ENCODE measurements at regions not wholly inside any gene's neighbourhood (a gene's known extent, or its start where the extent isn't known, plus 50 kb on each side); places are given as distances from the start of the nearest gene placed in this dataset.

GRCh38 chr12:90393652-90394051, 561.3 kb downstream of the CCER1 start:
- H3K27me3 ChIP-seq (ENCODE audit: insufficient read depth, low read length) = no peaks in the 10 kb centered on the region
- no peak overlapping the region for H3K4me3 ChIP-seq (ENCODE audit: low read length)
- H3K9ac ChIP-seq (ENCODE audit: low read depth, low read length) = no peak overlapping the region
- no peaks in the 10 kb centered on the region for H3K4me1 ChIP-seq (ENCODE audit: insufficient read depth, low read length)
- H3K9me3 ChIP-seq (ENCODE audit: insufficient read depth, low read depth, low read length) = no peaks in the 10 kb centered on the region
- H3K27ac ChIP-seq (ENCODE audit: low read length) = no peak overlapping the region
- H3K36me3 ChIP-seq (ENCODE audit: insufficient read depth, low read depth, low read length) = no peaks in the 10 kb centered on the region

- Histone ChIP-seq H3K4me1 (ENCODE audit: insufficient read depth, low read length) (no peaks in the 10 kb centered on the region), H3K9me3 (ENCODE audit: insufficient read depth, low read depth, low read length) (no peaks in the 10 kb centered on the region), H3K27me3 (ENCODE audit: insufficient read depth, low read length) (no peaks in the 10 kb centered on the region), H3K9ac (ENCODE audit: low read depth, low read length) (no peak overlapping the region), H3K36me3 (ENCODE audit: insufficient read depth, low read depth, low read length) (no peaks in the 10 kb centered on the region), H3K4me3 (ENCODE audit: low read length) (no peak overlapping the region), H3K27ac (ENCODE audit: low read length) (no peak overlapping the region)
These were observed 561.9 kb downstream of the CCER1 start for GRCh38 chr12:90393089-90393488.

GRCh38 chr12:90390947-90391346, 564.0 kb downstream of the CCER1 start:
- H3K4me1 ChIP-seq (ENCODE audit: insufficient read depth, low read length) = no peaks in the 10 kb centered on the region
- no peak overlapping the region for H3K9ac ChIP-seq (ENCODE audit: low read depth, low read length)
- no peaks in the 10 kb centered on the region for H3K36me3 ChIP-seq (ENCODE audit: insufficient read depth, low read depth, low read length)
- H3K4me3 ChIP-seq (ENCODE audit: low read length) = no peak overlapping the region
- H3K9me3 ChIP-seq (ENCODE audit: insufficient read depth, low read depth, low read length) = no peaks in the 10 kb centered on the region
- H3K27ac ChIP-seq (ENCODE audit: low read length) = no peak overlapping the region
- no peaks in the 10 kb centered on the region for H3K27me3 ChIP-seq (ENCODE audit: insufficient read depth, low read length)

- Histone ChIP-seq H3K4me3 (ENCODE audit: low read length) (no peak overlapping the region), H3K9me3 (ENCODE audit: insufficient read depth, low read depth, low read length) (no peaks in the 10 kb centered on the region), H3K9ac (ENCODE audit: low read depth, low read length) (no peak overlapping the region), H3K4me1 (ENCODE audit: insufficient read depth, low read length) (no peaks in the 10 kb centered on the region), H3K36me3 (ENCODE audit: insufficient read depth, low read depth, low read length) (no peaks in the 10 kb centered on the region), H3K27ac (ENCODE audit: low read length) (no peak overlapping the region), H3K27me3 (ENCODE audit: insufficient read depth, low read length) (no peaks in the 10 kb centered on the region)
These were observed 586.9 kb downstream of the CCER1 start for GRCh38 chr12:90368081-90368480.

GRCh38 chr12:90366286-90366685, 588.7 kb downstream of the CCER1 start:
- Histone ChIP-seq H3K9me3 (ENCODE audit: insufficient read depth, low read depth, low read length) (no peaks in the 10 kb centered on the region), H3K27me3 (ENCODE audit: insufficient read depth, low read length) (no peaks in the 10 kb centered on the region), H3K4me1 (ENCODE audit: insufficient read depth, low read length) (no peaks in the 10 kb centered on the region), H3K4me3 (ENCODE audit: low read length) (no peak overlapping the region), H3K9ac (ENCODE audit: low read depth, low read length) (no peak overlapping the region), H3K36me3 (ENCODE audit: insufficient read depth, low read depth, low read length) (no peaks in the 10 kb centered on the region), H3K27ac (ENCODE audit: low read length) (no peak overlapping the region)

- Histone ChIP-seq H3K4me3 (ENCODE audit: low read length) (no peak overlapping the region), H3K27me3 (ENCODE audit: insufficient read depth, low read length) (no peaks in the 10 kb centered on the region), H3K27ac (ENCODE audit: low read length) (no peak overlapping the region), H3K9ac (ENCODE audit: low read depth, low read length) (no peak overlapping the region), H3K36me3 (ENCODE audit: insufficient read depth, low read depth, low read length) (no peaks in the 10 kb centered on the region), H3K9me3 (ENCODE audit: insufficient read depth, low read depth, low read length) (no peaks in the 10 kb centered on the region), H3K4me1 (ENCODE audit: insufficient read depth, low read length) (peaks cover 13% of the 10 kb centered on the region; the same call in 1 of the 2 replicates)
These were observed 594.7 kb downstream of the CCER1 start for GRCh38 chr12:90360300-90360699.

GRCh38 chr12:90355711-90356355, 599.1 kb downstream of the CCER1 start:
- H3K4me3 ChIP-seq (ENCODE audit: low read length) = no peak overlapping the region
- H3K27me3 ChIP-seq (ENCODE audit: insufficient read depth, low read length) = no peaks in the 10 kb centered on the region
- peaks cover 22% of the 10 kb centered on the region; the same call in 1 of the 2 replicates for H3K4me1 ChIP-seq (ENCODE audit: insufficient read depth, low read length)
- no peak overlapping the region for H3K27ac ChIP-seq (ENCODE audit: low read length)
- H3K9me3 ChIP-seq (ENCODE audit: insufficient read depth, low read depth, low read length) = no peaks in the 10 kb centered on the region
- H3K36me3 ChIP-seq (ENCODE audit: insufficient read depth, low read depth, low read length) = no peaks in the 10 kb centered on the region
- no peak overlapping the region for H3K9ac ChIP-seq (ENCODE audit: low read depth, low read length)

- no peaks in the 10 kb centered on the region for H3K9me3 ChIP-seq (ENCODE audit: insufficient read depth, low read depth, low read length)
- no peak overlapping the region for H3K4me3 ChIP-seq (ENCODE audit: low read length)
- H3K36me3 ChIP-seq (ENCODE audit: insufficient read depth, low read depth, low read length) = no peaks in the 10 kb centered on the region
- H3K4me1 ChIP-seq (ENCODE audit: insufficient read depth, low read length) = peaks cover 17% of the 10 kb centered on the region
- H3K27ac ChIP-seq (ENCODE audit: low read length) = no peak overlapping the region
- no peak overlapping the region for H3K9ac ChIP-seq (ENCODE audit: low read depth, low read length)
- peaks cover 9% of the 10 kb centered on the region; the same call in 1 of the 2 replicates for H3K27me3 ChIP-seq (ENCODE audit: insufficient read depth, low read length)
These were observed 611.0 kb downstream of the CCER1 start for GRCh38 chr12:90343966-90344365.

GRCh38 chr12:90342081-90342480, 612.9 kb downstream of the CCER1 start:
- Histone ChIP-seq H3K27me3 (ENCODE audit: insufficient read depth, low read length) (peaks cover 19% of the 10 kb centered on the region), H3K9me3 (ENCODE audit: insufficient read depth, low read depth, low read length) (no peaks in the 10 kb centered on the region), H3K9ac (ENCODE audit: low read depth, low read length) (no peak overlapping the region), H3K27ac (ENCODE audit: low read length) (no peak overlapping the region), H3K36me3 (ENCODE audit: insufficient read depth, low read depth, low read length) (no peaks in the 10 kb centered on the region), H3K4me3 (ENCODE audit: low read length) (no peak overlapping the region), H3K4me1 (ENCODE audit: insufficient read depth, low read length) (peaks cover 23% of the 10 kb centered on the region)

- H3K4me1 ChIP-seq (ENCODE audit: insufficient read depth, low read length) = peaks cover 26% of the 10 kb centered on the region
- no peaks in the 10 kb centered on the region for H3K36me3 ChIP-seq (ENCODE audit: insufficient read depth, low read depth, low read length)
These were observed 615.1 kb downstream of the CCER1 start for GRCh38 chr12:90339837-90340236.

GRCh38 chr12:90338365-90338764, 616.6 kb downstream of the CCER1 start:
- Histone ChIP-seq H3K9ac (ENCODE audit: low read depth, low read length) (no peak overlapping the region), H3K36me3 (ENCODE audit: insufficient read depth, low read depth, low read length) (no peaks in the 10 kb centered on the region), H3K27ac (ENCODE audit: low read length) (no peak overlapping the region), H3K9me3 (ENCODE audit: insufficient read depth, low read depth, low read length) (no peaks in the 10 kb centered on the region), H3K27me3 (ENCODE audit: insufficient read depth, low read length) (peaks cover 43% of the 10 kb centered on the region), H3K4me1 (ENCODE audit: insufficient read depth, low read length) (peaks cover 26% of the 10 kb centered on the region), H3K4me3 (ENCODE audit: low read length) (no peak overlapping the region; the same call in 1 of the 2 replicates)

More at GRCh38 chr12:90339837-90340236, 615.1 kb downstream of the CCER1 start:
- H3K9me3 ChIP-seq (ENCODE audit: insufficient read depth, low read depth, low read length) = no peaks in the 10 kb centered on the region
- H3K4me3 ChIP-seq (ENCODE audit: low read length) = peak overlapping the region; percentile 14; the same call in 1 of the 2 replicates
- no peak overlapping the region for H3K9ac ChIP-seq (ENCODE audit: low read depth, low read length)
- H3K27ac ChIP-seq (ENCODE audit: low read length) = no peak overlapping the region
- H3K27me3 ChIP-seq (ENCODE audit: insufficient read depth, low read length) = peaks cover 42% of the 10 kb centered on the region

- Histone ChIP-seq H3K27ac (ENCODE audit: low read length) (no peak overlapping the region), H3K9me3 (ENCODE audit: insufficient read depth, low read depth, low read length) (no peaks in the 10 kb centered on the region), H3K4me1 (ENCODE audit: insufficient read depth, low read length) (peaks cover 26% of the 10 kb centered on the region), H3K27me3 (ENCODE audit: insufficient read depth, low read length) (peaks cover 43% of the 10 kb centered on the region), H3K9ac (ENCODE audit: low read depth, low read length) (no peak overlapping the region), H3K4me3 (ENCODE audit: low read length) (no peak overlapping the region), H3K36me3 (ENCODE audit: insufficient read depth, low read depth, low read length) (no peaks in the 10 kb centered on the region)
These were observed 618.0 kb downstream of the CCER1 start for GRCh38 chr12:90337018-90337417.
